Renal cortex interstitium (tissue), 11 donors: ENCODE measurements at regions not wholly inside any gene's neighbourhood (a gene's known extent, or its start where the extent isn't known, plus 50 kb on each side); places are given as distances from the start of the nearest gene placed in this dataset.
"Not testable (repeated sequence)": the region's sequence is repeated elsewhere in the genome, so short reads cannot be mapped to it uniquely, and the experiment has no call there.

ENCODE experiments used
- DNase-seq, 11 donors: peaks; one replicate each; pipeline ENCODE4 v3.0.0-alpha.2; 2013; ENCODE audit warnings: low read depth in 9 of 11, low spot score in 4 of 11; ENCODE audit errors: extremely low read depth in 1 of 11

- DNase-seq, result not testable (repeated sequence)
Measured at GRCh38 chr13:87336346-87336889, 334.8 kb upstream of the SLITRK5 start.

- no peak for DNase-seq
Measured at GRCh38 chr13:87344176-87344575, 327.0 kb upstream of the SLITRK5 start.

DNA sequence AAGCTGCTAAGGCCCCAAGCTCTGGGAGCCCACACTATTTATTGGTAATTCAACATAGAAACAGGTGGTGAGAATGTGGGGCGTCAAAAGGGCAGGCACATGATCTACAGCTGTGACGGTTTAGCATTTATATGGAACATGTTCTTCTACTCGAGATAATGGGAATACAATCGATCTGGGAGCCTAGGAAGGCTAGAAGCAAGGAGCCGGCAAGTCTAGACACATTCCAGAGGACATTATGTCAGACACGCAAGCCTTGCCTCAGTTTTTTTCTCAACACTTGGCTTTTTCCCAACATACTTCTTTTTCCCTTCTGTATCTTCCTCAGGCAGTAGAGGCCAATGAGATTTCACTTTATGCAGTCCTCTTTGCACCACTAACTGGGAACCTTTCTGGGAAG, 315.7 kb upstream of the SLITRK5 start:
- DNase-seq, result no peak

- DNase-seq, result no peak
Measured at GRCh38 chr13:87356314-87356713, 314.9 kb upstream of the SLITRK5 start.

DNA sequence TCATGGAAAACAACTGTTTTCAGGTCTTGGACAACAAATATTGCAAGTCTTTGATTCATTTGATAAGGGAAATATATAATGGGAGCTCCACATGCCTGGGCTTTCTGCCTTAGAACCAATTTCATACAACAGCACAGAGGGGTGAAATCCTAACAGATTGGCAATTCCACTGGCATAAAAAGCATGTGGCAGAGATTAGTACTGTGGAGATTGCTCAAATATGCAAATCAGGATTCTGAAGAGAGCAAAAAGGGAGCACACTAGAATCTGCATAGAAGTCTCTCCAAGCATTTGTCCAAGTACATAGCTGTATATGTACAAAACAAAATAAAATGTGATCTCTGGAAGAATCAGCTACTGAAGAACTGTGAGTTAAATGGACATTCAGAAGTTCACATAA, 312.9 kb upstream of the SLITRK5 start:
- DNase-seq, result no peak

- DNase-seq, result no peak
Measured at GRCh38 chr13:87361216-87361615, 310.0 kb upstream of the SLITRK5 start.

DNA sequence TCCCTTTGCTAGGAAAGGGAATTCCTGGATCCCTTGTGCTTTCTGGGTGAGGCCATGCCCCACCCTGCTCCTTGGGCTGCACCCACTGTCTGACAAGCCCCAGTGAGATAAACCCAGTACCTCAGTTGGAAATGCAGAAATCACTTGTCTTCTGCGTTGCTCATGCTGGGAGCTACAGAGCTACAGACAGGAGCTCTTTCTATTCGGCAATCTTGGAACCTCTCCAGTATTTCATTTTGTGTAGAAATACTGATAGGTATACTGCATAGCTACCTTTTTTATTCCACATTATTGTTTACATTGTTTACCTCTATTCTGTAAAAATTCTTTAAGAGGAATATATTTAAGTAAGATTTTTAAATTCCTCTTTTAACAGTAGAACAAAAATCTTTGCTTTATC, 302.5 kb upstream of the SLITRK5 start:
- DNase-seq, result no peak

DNA sequence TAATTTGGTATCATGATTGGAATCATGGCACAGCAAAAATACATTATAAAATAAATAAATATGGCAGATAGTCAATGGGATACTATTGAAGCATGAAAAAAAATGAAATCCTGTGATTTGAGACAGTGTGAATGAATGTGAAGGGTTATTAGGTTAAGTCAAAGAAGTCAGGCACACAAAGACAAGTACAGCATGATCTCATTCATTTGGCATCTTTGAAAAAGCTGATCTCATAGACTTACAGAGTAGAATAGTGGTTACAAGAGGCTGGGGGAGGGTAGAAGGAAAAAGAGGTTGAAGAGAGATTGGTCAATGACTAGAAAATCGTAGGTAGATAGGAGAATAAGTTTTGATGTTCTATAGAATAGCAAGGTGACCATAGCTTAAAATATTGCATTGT, 295.1 kb upstream of the SLITRK5 start:
- DNase-seq, result no peak

- no peak for DNase-seq
Measured at GRCh38 chr13:87384099-87384498, 287.1 kb upstream of the SLITRK5 start.

- no peak for DNase-seq
Measured at GRCh38 chr13:87393358-87393757, 277.8 kb upstream of the SLITRK5 start.

GRCh38 chr13:87398047-87398446, 273.1 kb upstream of the SLITRK5 start:
- DNase-seq, result no peak

- DNase-seq, result no peak
Measured at GRCh38 chr13:87403748-87404432, 267.3 kb upstream of the SLITRK5 start.

GRCh38 chr13:87426742-87427141, 244.4 kb upstream of the SLITRK5 start:
- DNase-seq, result no peak

- DNase-seq, result no peak
Measured at GRCh38 chr13:87444135-87444534, 227.0 kb upstream of the SLITRK5 start.

GRCh38 chr13:87452281-87452680, 218.9 kb upstream of the SLITRK5 start:
- no peak for DNase-seq

GRCh38 chr13:87453244-87453643, 217.9 kb upstream of the SLITRK5 start:
- no peak for DNase-seq

- DNase-seq, result no peak
Measured at GRCh38 chr13:87459419-87459818, 211.8 kb upstream of the SLITRK5 start.

DNA sequence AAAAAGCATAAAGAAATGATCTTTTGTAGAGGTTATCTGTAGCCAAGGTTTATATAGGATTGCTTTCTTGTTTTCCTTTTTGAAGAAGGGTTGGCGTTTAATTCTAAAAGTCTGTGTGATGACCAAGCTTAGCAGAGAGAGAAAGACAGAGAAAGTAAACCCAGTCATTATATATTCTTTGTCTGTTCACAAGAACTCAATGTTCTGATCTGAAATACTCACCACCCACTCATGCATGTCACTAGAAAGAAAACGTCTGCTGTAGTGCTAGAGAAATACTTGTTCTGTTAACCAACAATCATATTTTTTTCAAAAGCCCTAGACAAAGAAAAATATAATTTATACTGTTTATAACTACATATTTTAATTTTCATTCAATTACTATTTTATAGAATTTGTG, 173.7 kb upstream of the SLITRK5 start:
- no peak for DNase-seq

GRCh38 chr13:87498681-87499080, 172.5 kb upstream of the SLITRK5 start:
- peak; percentile 1 to 33 (median 21) for DNase-seq

GRCh38 chr13:87524775-87525174, 146.4 kb upstream of the SLITRK5 start:
- no peak for DNase-seq

- no peak for DNase-seq
Measured at GRCh38 chr13:87533776-87534175, 137.4 kb upstream of the SLITRK5 start.
